ENCODE measurements at regions not wholly inside any gene's neighbourhood (a gene's known extent, or its start where the extent isn't known, plus 50 kb on each side); places are given as distances from the start of the nearest gene placed in this dataset.

DNA sequence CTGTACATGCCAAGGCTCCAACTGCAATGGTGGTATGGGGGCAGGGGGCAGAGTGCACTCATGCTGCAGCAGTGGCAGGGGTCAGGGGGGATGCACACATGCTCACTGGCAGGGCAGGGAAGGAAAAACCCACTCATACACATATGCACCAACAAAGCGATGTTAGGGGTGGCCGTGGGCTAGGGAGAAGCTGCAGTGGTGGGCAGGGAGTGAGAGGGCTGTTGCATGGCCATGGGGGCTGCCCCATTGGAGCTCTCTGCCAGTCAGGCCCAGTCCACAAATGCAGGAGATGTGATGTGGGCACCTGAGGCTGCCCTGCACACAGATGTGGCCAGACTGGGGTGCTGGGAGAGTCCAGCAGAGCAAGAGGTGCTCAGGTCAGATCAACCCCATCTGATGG, 238.1 kb upstream of the NXPH2 start:
- TF ChIP-seq RXRA (IDR thresholded peaks at IDR 0.05) = no peak
- no peak for TF ChIP-seq RAD21 (IDR thresholded peaks at IDR 0.05)
- TF ChIP-seq, protein P1, sequence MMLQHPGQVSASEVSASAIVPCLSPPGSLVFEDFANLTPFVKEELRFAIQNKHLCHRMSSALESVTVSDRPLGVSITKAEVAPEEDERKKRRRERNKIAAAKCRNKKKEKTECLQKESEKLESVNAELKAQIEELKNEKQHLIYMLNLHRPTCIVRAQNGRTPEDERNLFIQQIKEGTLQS (IDR thresholded peaks at IDR 0.05) = no peak
- TF ChIP-seq, protein P2, sequence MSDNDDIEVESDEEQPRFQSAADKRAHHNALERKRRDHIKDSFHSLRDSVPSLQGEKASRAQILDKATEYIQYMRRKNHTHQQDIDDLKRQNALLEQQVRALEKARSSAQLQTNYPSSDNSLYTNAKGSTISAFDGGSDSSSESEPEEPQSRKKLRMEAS (IDR thresholded peaks at IDR 0.05) = no peak
- DNase-seq (ENCODE audit: low spot score) = no peak
- Histone ChIP-seq H3K9me3 (ENCODE audit: control insufficient read depth in 4 of 4, low read length in 3 of 4) (peaks cover 0 to 4% (median 2%) of the 10 kb centered on the region in 4 donors), H3K4me1 (ENCODE audit: control insufficient read depth in 4 of 4, insufficient read depth in 4 of 4, low read length in 3 of 4) (no peaks in the 10 kb centered on the region), H3K36me3 (ENCODE audit: control insufficient read depth in 4 of 4, insufficient read depth in 3 of 4, low read depth in 1 of 4, low read length in 3 of 4) (no peaks in the 10 kb centered on the region), H3K4me3 (ENCODE audit: low read depth in 1 of 3, low read length in 3 of 3) (no peak overlapping the region), H3K27ac (ENCODE audit: low read depth in 1 of 2, low read length in 2 of 2) (no peak overlapping the region), H3K9ac (ENCODE audit: low read depth in 1 of 2, low read length in 2 of 2) (no peak overlapping the region), H3K27me3 (ENCODE audit: control insufficient read depth in 4 of 4, insufficient read depth in 4 of 4, low read length in 3 of 4) (no peaks in the 10 kb centered on the region)
- WGBS = 86% methylated on average over 2 of the region's 2 CpGs

DNA sequence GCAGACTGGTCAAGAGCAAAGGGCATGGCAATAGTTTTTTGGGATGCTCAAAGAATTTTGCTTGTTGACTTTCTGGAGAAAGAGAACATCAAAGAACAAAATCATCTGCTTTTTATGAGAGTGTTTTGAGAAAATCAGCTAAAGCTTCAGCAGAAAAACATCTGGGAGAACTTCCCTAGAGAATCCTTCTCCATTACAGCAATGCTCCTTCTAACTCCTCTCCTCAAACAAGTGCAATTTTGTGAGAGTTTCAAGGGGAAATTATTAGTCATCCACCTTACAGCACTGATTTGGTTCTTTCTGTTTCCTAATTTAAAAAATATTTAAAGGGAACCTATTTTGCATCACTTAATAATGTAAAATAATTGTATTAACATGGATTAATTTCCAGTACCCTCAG, 226.9 kb upstream of the NXPH2 start:
- Histone ChIP-seq H3K9me3 (ENCODE audit: control insufficient read depth in 4 of 4, low read length in 3 of 4) (no peaks in the 10 kb centered on the region), H3K36me3 (ENCODE audit: control insufficient read depth in 4 of 4, insufficient read depth in 3 of 4, low read depth in 1 of 4, low read length in 3 of 4) (no peaks in the 10 kb centered on the region), H3K4me3 (ENCODE audit: low read depth in 1 of 3, low read length in 3 of 3) (no peak overlapping the region), H3K27me3 (ENCODE audit: control insufficient read depth in 4 of 4, insufficient read depth in 4 of 4, low read length in 3 of 4) (no peaks in the 10 kb centered on the region), H3K27ac (ENCODE audit: low read depth in 1 of 2, low read length in 2 of 2) (no peak overlapping the region), H3K4me1 (ENCODE audit: control insufficient read depth in 4 of 4, insufficient read depth in 4 of 4, low read length in 3 of 4) (no peaks in the 10 kb centered on the region), H3K9ac (ENCODE audit: low read depth in 1 of 2, low read length in 2 of 2) (no peak overlapping the region)
- no peak for DNase-seq (ENCODE audit: low spot score)
- TF ChIP-seq, protein P1 (IDR thresholded peaks at IDR 0.05) = no peak
- TF ChIP-seq YY1 (IDR thresholded peaks at IDR 0.05) = no peak
- TF ChIP-seq, protein P3, sequence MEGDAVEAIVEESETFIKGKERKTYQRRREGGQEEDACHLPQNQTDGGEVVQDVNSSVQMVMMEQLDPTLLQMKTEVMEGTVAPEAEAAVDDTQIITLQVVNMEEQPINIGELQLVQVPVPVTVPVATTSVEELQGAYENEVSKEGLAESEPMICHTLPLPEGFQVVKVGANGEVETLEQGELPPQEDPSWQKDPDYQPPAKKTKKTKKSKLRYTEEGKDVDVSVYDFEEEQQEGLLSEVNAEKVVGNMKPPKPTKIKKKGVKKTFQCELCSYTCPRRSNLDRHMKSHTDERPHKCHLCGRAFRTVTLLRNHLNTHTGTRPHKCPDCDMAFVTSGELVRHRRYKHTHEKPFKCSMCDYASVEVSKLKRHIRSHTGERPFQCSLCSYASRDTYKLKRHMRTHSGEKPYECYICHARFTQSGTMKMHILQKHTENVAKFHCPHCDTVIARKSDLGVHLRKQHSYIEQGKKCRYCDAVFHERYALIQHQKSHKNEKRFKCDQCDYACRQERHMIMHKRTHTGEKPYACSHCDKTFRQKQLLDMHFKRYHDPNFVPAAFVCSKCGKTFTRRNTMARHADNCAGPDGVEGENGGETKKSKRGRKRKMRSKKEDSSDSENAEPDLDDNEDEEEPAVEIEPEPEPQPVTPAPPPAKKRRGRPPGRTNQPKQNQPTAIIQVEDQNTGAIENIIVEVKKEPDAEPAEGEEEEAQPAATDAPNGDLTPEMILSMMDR (IDR thresholded peaks at IDR 0.05; ENCODE audit: low read depth, low read length, missing input control) = no peak
- no peak for TF ChIP-seq RAD21 (IDR thresholded peaks at IDR 0.05)
- TF ChIP-seq FOXA1 (IDR thresholded peaks at IDR 0.05) = no peak
- TF ChIP-seq GABPA (IDR thresholded peaks at IDR 0.05 in 1 of 2, conservative IDR thresholded peaks at IDR 0.05 in 1 of 2) = no peak
- no peak for TF ChIP-seq FOXA2 (IDR thresholded peaks at IDR 0.05)
- TF ChIP-seq, protein P4, sequence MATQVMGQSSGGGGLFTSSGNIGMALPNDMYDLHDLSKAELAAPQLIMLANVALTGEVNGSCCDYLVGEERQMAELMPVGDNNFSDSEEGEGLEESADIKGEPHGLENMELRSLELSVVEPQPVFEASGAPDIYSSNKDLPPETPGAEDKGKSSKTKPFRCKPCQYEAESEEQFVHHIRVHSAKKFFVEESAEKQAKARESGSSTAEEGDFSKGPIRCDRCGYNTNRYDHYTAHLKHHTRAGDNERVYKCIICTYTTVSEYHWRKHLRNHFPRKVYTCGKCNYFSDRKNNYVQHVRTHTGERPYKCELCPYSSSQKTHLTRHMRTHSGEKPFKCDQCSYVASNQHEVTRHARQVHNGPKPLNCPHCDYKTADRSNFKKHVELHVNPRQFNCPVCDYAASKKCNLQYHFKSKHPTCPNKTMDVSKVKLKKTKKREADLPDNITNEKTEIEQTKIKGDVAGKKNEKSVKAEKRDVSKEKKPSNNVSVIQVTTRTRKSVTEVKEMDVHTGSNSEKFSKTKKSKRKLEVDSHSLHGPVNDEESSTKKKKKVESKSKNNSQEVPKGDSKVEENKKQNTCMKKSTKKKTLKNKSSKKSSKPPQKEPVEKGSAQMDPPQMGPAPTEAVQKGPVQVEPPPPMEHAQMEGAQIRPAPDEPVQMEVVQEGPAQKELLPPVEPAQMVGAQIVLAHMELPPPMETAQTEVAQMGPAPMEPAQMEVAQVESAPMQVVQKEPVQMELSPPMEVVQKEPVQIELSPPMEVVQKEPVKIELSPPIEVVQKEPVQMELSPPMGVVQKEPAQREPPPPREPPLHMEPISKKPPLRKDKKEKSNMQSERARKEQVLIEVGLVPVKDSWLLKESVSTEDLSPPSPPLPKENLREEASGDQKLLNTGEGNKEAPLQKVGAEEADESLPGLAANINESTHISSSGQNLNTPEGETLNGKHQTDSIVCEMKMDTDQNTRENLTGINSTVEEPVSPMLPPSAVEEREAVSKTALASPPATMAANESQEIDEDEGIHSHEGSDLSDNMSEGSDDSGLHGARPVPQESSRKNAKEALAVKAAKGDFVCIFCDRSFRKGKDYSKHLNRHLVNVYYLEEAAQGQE (IDR thresholded peaks at IDR 0.05) = no peak
- TF ChIP-seq RXRA (IDR thresholded peaks at IDR 0.05) = no peak
- TF ChIP-seq TAF1 (conservative IDR thresholded peaks at IDR 0.05) = no peak

All from liver (tissue), 8 donors.